ENCODE measurements at regions not wholly inside any gene's neighbourhood (a gene's known extent, or its start where the extent isn't known, plus 50 kb on each side); places are given as distances from the start of the nearest gene placed in this dataset.

GRCh38 chr4:159432436-159432835 is 329.6 kb downstream of the RAPGEF2 start:
- TF ChIP-seq CTCF (IDR thresholded peaks at IDR 0.05): no peak
- Histone ChIP-seq H3K4me1 (ENCODE audit: control insufficient read depth in 1 of 2, low read depth in 2 of 2) (peaks cover 11 to 50% of the 10 kb centered on the region in 2 donors), H3K36me3 (no peaks in the 10 kb centered on the region), H3K27me3 (replicated peaks; ENCODE audit: insufficient read depth) (no peaks in the 10 kb centered on the region), H3K9me3 (no peaks in the 10 kb centered on the region), H3K4me3 (no peak overlapping the region), H3K27ac (peak overlapping the region in 1 of 2 donors; percentile 25)
- no peak for DNase-seq (ENCODE audit: low spot score)
- ATAC-seq (ENCODE audit: insufficient number of reproducible peaks, low FRiP score, low read depth): no peak

- Histone ChIP-seq H3K4me1 (ENCODE audit: control insufficient read depth in 1 of 2, low read depth in 2 of 2) (peaks cover 11 to 50% of the 10 kb centered on the region in 2 donors), H3K4me3 (no peak overlapping the region), H3K36me3 (no peaks in the 10 kb centered on the region), H3K9me3 (no peaks in the 10 kb centered on the region), H3K27ac (peak overlapping the region in 1 of 2 donors; percentile 25), H3K27me3 (replicated peaks; ENCODE audit: insufficient read depth) (no peaks in the 10 kb centered on the region)
- no peak for DNase-seq (ENCODE audit: low spot score)
- ATAC-seq (ENCODE audit: insufficient number of reproducible peaks, low FRiP score, low read depth): no peak
- no peak for TF ChIP-seq CTCF (IDR thresholded peaks at IDR 0.05)
Measured at GRCh38 chr4:159433337-159433736, 330.5 kb downstream of the RAPGEF2 start.

GRCh38 chr4:159434114-159434870 is 331.4 kb downstream of the RAPGEF2 start:
- Histone ChIP-seq H3K36me3 (no peaks in the 10 kb centered on the region), H3K4me3 (no peak overlapping the region), H3K9me3 (no peaks in the 10 kb centered on the region), H3K27ac (no peak overlapping the region), H3K27me3 (replicated peaks; ENCODE audit: insufficient read depth) (no peaks in the 10 kb centered on the region), H3K4me1 (ENCODE audit: control insufficient read depth in 1 of 2, low read depth in 2 of 2) (peaks cover 11 to 42% of the 10 kb centered on the region in 2 donors)
- TF ChIP-seq CTCF (IDR thresholded peaks at IDR 0.05): no peak
- ATAC-seq (ENCODE audit: insufficient number of reproducible peaks, low FRiP score, low read depth) (no peak), DNase-seq (ENCODE audit: low spot score) (no peak)

GRCh38 chr4:159434871-159435241 is 332.0 kb downstream of the RAPGEF2 start:
- Histone ChIP-seq H3K36me3 (no peaks in the 10 kb centered on the region), H3K27me3 (replicated peaks; ENCODE audit: insufficient read depth) (no peaks in the 10 kb centered on the region), H3K4me1 (ENCODE audit: control insufficient read depth in 1 of 2, low read depth in 2 of 2) (peaks cover 11 to 39% of the 10 kb centered on the region in 2 donors), H3K9me3 (no peaks in the 10 kb centered on the region), H3K4me3 (no peak overlapping the region), H3K27ac (peak overlapping the region; percentile 13 to 20)
- DNase-seq (ENCODE audit: low spot score) (no peak), ATAC-seq (ENCODE audit: insufficient number of reproducible peaks, low FRiP score, low read depth) (no peak)
- TF ChIP-seq CTCF (IDR thresholded peaks at IDR 0.05): no peak

GRCh38 chr4:159435561-159436023 is 332.7 kb downstream of the RAPGEF2 start:
- peak overlapping the region; percentile 13 to 20 for H3K27ac ChIP-seq
- no peak for ATAC-seq (ENCODE audit: insufficient number of reproducible peaks, low FRiP score, low read depth)
- no peak for TF ChIP-seq CTCF (IDR thresholded peaks at IDR 0.05)

More at GRCh38 chr4:159435561-159436023, 332.7 kb downstream of the RAPGEF2 start:
- no peak for DNase-seq (ENCODE audit: low spot score)
- H3K36me3 ChIP-seq: no peaks in the 10 kb centered on the region
- H3K9me3 ChIP-seq: no peaks in the 10 kb centered on the region
- H3K4me3 ChIP-seq: no peak overlapping the region
- no peaks in the 10 kb centered on the region for H3K27me3 ChIP-seq (replicated peaks; ENCODE audit: insufficient read depth)
- H3K4me1 ChIP-seq (ENCODE audit: control insufficient read depth in 1 of 2, low read depth in 2 of 2): peaks cover 11 to 39% of the 10 kb centered on the region in 2 donors

Measured in thoracic aorta (tissue), 2 donors.